Skin of body (tissue), 1 donor: ENCODE measurements at regions not wholly inside any gene's neighbourhood (a gene's known extent, or its start where the extent isn't known, plus 50 kb on each side); places are given as distances from the start of the nearest gene placed in this dataset.

Experiments
- DNase-seq: peaks from one replicate; lab custom pipeline; 2025; lab: John Stamatoyannopoulos, UW

- no peak for DNase-seq
Measured at GRCh38 chr6:44062771-44063560, 64.3 kb downstream of the MRPL14 start.

- DNase-seq = no peak
Measured at GRCh38 chr6:44062105-44062770, 65.0 kb downstream of the MRPL14 start.

- no peak for DNase-seq
Measured at GRCh38 chr6:44061375-44062104, 65.7 kb downstream of the MRPL14 start.

- DNase-seq = no peak
Measured at GRCh38 chr6:44060612-44061374, 66.5 kb downstream of the MRPL14 start.

- DNase-seq = no peak
Measured at GRCh38 chr6:44059359-44060346, 67.6 kb downstream of the MRPL14 start.

- DNase-seq = no peak
Measured at GRCh38 chr6:44058617-44059358, 68.5 kb downstream of the MRPL14 start.

- DNase-seq = no peak
Measured at GRCh38 chr6:44057931-44058616, 69.2 kb downstream of the MRPL14 start.

- DNase-seq = no peak
Measured at GRCh38 chr6:44057238-44057930, 69.9 kb downstream of the MRPL14 start.

GRCh38 chr6:44056392-44057237, 70.6 kb downstream of the MRPL14 start:
- no peak for DNase-seq

GRCh38 chr6:44054721-44055559, 72.3 kb downstream of the MRPL14 start:
- no peak for DNase-seq

- DNase-seq = no peak
Measured at GRCh38 chr6:44053760-44054556, 73.3 kb downstream of the MRPL14 start.

GRCh38 chr6:44053106-44053756, 74.0 kb downstream of the MRPL14 start:
- no peak for DNase-seq

GRCh38 chr6:44052419-44053023, 74.7 kb downstream of the MRPL14 start:
- DNase-seq = no peak

GRCh38 chr6:44051515-44051914, 75.7 kb downstream of the MRPL14 start:
- no peak for DNase-seq
